Renal pelvis (tissue), 1 donor: ENCODE measurements at regions not wholly inside any gene's neighbourhood (a gene's known extent, or its start where the extent isn't known, plus 50 kb on each side); places are given as distances from the start of the nearest gene placed in this dataset.

Experiments
- DNase-seq: peaks from one replicate; pipeline ENCODE4 v3.0.0-alpha.2; 2013

DNA sequence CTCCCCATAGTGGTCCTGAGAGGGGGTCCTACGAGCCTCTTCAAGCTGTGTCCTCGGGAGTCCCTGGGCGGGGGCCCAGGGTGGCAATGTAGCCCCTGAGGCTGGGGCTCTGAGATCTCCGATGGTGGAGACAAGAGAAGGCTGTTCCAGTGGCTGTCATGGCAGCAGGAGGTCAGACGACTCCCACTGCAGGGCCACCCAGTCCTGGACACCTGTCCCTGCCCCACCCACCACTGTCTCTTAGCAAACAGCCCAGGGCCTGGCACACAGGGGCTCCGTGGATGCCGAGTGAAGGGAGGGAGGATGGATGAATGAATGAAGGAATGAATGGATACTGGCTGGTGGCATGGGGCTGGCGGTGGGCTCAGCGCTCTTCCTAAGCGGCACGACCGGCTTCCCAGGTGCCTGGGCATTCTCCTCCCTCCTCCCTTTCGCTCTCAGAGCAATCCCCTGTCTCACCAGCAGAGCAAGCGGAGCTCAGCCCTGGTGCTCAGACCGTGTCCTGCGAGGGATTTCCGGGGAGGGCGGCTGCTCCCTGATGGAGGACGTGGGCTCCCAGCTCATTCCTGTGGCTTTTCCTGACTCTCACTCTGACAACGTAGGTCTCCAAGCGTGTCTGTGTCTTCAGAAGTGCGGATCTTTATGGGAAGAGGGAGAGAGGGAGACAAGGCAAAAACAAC, 1272.6 kb downstream of the BRD1 start:
- no peak for DNase-seq

DNA sequence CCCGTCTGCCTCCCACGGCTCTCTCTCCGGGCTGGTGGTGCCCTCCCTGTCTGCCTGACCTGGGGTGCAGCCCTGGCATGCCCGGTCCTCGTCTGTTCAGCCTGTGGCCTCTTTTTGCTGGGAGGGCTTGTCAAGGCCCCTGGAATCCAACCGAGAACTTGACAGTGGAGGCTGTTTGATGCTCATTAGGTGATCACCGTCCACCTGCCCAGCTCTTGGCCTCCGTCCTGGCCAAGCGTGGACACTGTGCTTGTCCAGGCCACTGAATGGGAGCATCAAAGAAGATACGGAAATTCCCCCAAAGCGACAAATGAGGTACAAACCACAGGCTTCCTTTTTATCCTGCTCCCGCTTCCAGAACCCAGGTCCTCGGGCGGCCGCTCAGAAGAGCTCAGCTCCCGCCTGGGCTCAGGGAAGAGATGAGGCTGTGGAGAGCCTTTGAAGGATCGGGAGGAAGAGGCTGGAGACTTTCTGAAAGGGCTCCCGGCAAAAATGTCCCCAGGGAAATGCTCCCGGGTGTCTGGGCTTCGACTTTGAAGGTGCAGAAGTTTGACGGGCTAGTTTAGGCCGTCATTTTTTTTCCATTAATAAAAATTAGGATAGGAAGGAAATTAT, 1273.9 kb downstream of the BRD1 start:
- no peak for DNase-seq

DNA sequence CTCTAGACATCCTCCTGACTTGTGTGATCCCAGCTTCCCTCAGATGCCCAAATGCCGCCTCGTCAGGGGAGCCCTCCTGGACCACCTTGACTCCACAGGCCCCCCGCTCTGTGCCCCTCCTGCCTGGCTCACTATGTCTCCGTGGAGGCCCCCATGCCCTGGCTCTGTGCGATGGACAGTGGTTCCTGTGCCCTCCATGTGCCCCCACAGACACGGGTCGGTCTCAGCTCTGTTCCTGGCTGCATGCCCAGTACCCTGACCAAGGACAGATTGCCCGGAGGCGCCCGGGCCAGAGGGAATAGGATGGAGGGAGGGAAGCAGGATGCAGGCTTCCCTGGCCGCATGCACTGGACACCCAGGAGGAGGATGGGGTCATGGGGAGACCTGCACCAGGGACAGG, 1274.6 kb downstream of the BRD1 start:
- DNase-seq: no peak

DNA sequence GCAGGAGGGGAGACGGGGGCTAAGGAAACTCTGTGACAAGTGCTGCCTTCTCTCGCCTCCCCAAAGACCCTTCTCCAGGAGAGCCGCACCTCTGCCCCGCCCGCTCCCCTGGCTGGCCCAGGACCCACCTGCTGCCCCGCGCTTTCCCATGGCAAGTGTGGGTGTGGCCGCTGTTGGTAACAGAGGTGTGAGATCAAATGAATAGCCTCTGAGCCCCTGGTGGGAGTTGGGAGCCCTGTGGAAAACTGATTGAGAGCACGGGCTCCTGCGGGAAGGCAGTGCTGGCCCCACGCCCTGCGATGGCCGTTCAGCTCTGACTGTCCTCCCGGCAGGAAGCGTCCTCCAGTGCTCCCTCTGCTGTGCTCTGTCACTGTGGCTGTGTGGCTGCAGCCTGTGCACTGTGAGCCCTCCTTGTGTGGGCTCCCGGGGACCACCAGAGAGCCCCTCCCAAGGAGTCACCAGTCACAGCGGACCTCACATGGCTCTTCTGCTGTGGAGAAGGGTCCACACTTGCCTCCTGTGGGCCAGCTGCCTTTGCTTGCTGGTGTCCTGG, 1275.9 kb downstream of the BRD1 start:
- DNase-seq: no peak

DNA sequence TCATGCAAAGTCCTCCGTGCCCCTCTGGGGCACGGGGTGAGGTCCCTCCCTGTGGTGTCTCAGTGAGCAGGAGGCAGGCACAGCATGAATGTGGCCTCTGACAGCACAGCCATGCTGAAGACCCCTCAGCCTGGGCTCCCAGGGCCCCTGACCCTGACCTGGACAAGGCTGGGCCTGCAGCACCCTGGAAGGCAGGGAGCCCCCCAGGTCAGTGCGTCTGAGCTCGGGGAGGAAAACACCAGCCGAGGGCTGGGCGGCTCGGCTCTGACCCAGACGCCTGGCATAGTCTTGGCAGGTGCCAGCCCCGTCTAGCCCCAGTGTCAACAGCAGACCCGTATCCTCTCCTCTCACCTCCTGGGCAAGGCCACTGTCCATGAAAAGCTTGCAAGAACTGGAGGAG, 1276.6 kb downstream of the BRD1 start:
- no peak for DNase-seq

DNA sequence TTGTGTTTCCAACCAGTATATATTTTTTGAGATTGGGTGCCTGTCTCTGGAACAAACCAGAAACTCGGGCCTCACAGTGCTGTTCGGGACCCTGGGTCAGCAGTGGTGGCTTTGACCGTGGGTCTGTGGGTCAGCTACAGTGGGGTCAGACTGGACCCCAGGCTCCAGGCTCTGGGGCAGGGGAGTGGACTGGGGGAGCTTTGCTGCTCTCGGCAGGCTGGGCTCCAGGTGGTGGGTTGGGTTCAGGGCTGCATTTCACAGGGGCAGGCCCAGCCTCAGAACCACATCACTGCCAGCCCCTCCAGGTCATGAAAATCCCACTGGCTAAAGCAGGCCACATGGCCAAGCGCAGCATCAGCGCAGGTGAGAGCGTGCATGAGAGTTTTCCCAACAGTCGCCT, 1279.3 kb downstream of the BRD1 start:
- DNase-seq: no peak

DNA sequence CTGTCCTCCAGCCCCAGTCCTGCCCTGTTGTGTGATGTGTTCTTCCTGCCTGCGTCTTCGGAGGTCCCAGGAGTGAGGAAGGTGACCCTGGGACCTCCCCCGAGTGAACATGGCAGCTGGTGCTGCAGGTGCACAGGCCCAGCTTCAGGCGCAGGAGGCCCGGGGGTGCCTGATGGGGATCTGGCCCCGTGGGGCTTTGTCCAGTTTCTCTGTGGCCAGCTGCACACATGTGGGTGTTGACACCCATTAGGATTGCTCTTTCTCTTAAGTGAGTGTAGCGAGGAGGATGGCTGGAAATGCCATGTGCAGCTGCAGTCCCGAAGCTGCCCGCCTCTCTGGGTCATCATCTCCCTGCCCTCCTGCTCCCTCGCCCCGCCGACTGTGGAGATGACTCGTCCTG, 1279.7 kb downstream of the BRD1 start:
- DNase-seq: no peak

DNA sequence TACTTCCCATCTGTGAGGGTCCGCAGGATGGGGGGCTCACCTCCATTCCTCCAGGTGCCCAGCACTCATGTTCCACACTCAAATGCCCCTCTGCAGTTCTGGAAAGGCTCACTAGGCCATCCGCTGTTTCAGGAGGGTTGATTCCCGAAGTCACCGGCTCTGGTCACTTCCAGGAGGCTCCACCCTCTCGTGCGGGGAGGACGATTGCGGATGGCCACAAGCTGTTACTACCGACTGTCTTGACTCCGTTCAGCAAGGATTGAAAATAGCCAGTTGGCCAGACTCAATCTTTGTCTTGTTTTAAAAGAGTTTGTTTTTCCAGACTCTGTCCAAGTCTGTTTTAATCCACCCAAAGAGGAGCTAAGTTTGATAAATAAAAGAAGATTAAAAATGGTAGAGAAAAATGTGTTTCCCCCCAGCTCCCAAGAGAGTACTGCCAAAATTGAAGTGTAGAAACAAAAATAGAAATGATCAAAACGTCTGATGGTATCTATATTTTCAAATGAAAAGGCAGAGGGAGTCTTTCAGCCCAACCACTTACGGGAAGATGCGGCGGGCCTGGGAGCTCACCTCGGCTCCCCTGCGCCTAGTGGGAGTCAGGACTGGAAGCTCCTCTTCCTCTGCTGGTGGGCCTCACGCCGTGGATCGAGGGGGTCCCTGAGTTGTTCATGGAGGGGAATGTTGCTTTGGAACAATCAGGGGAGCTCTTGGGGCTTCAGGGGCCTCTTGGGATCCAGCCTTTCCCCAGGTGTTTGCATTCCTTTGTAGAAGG, 1280.8 kb downstream of the BRD1 start:
- DNase-seq: no peak

DNA sequence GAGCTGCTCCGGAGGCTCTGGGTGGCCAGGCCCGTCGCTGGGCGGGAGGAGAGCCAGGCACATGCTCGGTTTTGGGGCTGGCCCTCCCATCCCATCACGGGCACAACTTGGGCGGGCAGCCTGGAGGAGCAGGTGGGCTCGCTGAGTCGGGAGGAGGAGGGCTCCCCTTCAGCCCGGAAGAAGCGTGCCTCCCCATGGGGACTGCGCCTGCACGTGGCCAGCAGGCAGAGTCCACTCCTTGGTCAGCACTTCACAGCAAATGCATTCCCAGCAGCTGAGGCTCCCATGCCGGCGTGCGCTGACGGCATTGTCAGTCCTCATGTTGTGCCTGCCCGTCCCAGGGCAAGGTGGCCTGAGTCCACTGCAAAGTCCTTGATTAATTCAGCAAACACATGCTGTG, 1281.7 kb downstream of the BRD1 start:
- no peak for DNase-seq

DNA sequence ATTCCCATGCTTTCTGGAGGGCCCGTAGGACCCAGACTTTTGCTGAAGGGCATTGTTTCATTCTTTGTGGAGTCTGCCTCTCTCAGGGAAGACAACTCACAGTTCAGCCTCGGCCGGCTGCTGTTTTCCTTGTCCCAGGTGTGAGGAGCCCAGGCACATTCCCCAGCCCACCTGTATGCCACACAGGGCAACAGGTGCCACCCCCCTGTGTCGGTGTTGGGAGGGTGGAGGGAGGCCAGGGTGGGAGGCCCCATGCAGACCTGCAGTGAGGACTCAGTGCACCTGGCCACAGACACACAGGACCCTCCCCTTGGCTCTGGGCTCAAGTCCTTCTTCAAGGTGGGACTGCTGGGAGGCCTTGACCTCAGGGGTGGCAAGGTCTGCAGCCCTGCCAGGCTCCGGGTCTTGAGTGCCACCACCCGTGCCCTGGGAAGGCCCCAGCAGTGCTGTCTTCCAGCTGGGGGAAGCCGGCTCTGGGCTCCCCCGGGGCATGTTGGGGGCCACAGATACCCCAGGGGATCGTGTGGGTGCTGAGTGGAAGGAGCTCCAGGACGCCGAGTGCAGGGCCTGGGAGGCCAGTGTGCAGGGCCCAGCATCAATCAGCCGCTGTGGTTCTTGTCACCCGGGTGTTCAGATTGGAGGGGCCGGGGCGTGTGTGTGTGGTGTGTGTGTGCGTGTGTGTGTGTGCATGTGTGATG, 1286.1 kb downstream of the BRD1 start:
- no peak for DNase-seq

DNA sequence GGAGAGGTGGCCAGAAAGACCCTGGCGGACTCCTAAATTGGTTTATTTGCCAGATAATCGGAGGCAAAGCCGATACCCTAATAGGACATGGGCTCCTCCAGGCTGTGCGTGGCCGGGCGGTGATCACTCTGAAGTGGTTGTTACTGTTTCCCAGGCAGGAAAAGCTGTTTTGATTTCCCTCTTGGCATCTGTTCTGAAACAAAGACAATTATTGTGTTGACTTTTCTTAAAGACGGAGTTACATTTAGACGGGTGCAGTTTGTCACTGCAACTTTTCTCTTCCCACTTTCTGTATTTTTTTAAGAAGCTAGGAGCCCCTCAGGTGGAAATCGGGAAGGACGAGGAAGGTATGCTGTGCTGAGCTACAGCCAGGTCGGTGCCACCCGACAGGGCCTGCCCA, 1288.4 kb downstream of the BRD1 start:
- no peak for DNase-seq

DNA sequence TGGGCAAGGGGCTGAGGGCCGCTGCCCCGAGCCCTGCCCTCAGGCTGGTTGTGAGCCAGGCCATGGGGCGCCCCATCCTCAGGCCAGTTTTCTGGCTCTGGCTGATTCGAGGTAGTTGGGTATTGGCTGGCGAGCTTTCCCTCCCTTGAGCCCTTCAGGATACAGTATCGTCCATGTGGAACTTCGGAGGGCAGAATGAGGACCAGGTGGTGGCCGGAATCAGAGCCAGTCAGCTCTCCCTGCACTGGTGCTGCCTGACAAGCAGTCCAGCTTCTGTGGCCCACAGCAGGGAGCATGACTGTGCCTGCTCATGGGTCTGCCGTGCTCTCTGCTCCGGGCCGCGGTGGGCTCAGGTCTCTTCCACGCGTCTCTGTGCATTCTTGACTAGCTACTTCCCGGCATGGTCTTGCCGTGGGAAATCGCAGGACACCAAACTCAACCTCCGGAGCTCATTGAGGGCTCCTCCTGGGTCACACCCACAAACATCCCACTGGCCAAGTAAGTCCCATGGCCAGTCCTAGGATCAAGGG, 1289.3 kb downstream of the BRD1 start:
- no peak for DNase-seq

DNA sequence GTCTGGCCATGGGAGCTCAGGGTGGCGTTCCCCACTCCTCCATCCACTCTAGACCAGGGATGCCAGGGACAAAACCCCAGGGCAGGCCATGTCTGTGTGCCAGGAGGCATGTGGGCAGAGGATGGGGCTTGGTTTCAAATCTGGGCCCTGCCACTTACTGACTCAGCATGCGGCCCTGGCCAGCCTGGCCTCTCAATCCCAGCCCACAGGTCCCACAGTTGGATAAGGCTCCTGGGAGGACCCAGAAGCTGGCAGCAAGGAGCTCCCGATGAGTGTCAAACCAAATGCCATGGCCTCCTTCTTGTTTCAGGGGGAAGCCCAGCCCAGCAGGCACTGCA, 1290.4 kb downstream of the BRD1 start:
- no peak for DNase-seq

DNA sequence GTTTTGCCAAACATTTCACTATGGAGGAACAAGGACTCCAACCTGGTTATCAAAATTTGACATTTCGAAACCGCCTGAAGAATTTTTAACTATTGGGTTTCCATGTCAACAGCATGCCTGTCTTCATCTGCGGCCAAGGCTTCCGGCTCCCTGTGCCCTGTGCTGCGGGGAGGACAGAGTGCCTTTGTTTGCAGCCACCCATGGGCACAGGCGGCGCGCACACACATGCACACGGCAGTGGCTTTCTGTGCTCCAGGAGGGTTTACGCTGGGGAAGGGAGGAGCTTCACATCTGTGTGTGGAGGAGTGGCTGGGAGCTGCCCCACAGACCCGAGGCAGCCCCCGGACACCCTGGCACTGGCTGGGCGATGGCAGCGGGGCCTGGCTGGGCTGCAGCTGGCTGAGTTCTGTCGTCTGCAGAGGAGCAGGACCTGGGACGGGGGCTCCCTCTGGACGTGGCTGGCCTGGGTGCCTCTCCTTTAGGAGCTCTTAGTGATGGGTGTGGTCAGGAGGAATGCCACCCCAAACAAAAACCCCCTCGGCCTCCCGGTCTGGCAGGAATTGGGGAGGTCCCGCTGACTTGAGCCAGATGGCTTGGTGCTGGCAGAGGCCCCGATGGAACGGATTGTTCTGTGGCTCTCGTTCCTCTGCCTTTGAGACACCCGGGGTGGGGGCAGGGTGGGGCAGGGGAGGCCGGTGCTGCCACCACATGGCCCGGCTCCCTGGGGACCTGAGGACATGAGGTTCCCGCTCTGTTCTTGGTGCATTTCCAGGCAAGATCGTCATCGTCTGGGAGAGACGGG, 1290.9 kb downstream of the BRD1 start:
- DNase-seq: peak; percentile 51

DNA sequence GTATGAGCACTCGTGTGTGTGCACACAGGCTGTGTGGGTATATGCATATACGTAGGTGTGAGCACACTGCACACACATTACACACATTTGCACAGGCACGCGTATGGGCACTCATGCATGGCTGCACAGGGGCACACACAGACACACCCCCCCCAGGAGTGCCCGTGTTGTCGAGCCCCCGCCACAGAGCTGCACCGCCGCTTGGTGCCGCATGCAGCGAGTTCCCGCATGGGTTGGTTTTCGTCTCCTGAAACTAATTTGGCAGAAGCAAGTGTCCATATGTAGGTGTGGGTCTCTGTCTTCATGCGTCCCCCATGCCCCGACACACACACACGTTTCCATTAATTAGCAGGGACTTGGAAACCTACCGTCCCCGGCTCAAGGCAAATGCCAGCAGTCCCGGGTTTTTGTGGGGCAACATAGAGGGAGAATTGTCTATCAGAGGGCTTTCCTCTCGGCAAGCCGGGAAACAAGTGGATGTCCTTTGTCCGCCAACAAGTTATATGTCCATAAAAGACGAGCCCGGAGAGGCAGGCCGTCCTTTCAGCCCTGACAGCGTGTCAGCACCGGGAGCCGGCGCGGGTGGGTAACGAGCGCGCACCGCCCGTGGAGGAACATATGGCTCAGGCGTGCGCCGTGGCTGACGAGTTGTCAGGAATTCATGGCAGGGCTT, 1291.7 kb downstream of the BRD1 start:
- DNase-seq: no peak

DNA sequence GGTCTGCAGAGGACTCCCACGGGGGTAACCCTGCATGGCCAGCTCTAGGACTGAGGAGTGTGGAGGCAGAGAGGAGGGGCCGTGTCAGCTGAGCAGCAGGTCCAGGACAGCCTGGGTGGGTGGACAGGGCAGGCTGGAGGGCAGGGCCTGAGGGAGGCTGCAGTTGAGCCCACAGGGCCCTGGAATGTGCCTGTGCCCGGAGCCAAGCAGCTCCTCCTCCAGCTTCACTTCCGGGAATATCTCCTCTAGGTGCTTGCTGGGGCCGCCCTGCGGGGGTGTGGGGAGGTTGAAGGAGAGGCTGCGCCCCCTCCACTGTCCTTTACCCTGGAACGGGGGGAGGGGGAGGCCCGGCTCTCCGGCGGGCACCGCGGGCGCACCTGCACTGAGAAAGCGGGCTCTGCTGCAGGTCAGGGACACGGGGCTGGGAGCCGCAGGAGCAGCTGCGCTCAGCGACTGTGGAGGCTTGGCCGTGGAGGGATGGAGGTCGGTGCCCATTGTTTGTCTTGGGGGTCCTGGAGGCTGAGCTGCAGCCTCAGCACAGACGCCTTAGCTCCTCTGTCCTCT, 1293.2 kb downstream of the BRD1 start:
- no peak for DNase-seq

DNA sequence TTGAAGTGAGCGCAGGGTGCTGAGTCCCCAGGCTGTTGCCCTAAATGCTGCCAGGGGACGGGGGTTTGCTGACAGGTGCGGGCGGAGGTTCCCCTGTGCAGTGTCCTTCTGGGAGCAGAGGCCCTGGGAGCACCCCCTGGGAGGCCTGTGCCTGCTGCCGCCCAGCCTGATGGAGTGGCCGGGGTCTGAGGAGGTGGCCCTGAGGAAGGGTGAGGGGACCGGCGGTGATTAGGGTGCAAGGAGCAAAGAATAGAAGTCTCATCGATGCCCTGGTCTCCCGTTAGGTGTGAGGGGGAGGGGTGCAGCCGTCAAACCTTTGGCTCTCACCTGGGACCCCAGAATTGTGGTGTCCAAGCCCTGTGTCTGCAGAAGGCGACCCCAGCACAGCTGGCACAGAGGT, 1294.7 kb downstream of the BRD1 start:
- no peak for DNase-seq

DNA sequence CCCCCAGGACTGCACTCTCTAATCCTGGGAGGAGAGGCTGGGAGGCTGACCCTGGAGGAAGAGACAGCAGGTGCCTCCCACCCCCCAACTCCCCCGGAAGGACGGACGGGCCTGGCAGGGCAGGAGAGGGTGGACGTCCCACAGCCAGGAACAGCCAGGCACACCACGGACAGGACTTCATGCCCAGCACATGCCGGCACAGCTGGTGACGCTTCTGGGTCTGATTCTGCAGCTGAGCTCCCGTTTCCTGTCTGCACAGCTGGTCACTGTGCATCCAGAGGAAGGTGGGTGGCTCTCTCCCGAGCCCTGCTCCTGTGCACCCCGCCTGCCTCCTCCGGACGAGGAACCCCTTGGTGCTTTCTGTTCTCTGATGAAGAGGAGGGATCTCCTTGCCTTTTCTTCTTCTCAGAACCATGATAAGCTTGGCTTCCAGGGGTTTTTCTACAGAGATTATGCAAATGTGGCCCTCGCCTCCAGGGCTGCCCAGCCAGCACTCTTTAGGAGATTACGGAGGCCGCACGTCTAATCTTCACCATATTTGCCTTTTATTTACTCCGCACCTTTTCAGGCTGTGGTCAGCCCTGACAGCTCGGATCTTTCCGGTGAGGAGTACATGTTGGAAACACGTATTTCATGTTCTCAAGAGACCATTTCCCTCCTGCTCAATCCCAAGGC, 1295.8 kb downstream of the BRD1 start:
- no peak for DNase-seq

DNA sequence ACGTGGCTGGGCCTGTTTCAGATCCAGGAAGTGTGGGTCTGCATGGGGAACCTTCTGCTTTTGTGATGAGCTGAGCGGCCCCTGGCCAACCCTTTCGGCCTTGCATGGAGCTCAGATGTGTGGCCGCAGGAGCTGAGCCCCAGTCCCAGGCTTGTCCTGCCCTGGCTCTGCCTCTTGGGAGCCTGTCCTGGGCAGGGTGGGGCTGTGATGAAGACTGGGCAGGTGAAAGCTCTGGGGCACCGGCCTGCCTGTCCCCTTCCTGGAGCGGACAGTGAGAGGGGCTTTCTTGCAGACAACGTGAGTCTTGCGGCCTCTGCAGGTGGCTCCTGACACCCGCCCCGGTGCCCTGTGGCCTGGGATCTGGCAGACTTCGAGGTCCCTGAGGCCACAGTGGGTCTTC, 1296.6 kb downstream of the BRD1 start:
- DNase-seq: no peak

DNA sequence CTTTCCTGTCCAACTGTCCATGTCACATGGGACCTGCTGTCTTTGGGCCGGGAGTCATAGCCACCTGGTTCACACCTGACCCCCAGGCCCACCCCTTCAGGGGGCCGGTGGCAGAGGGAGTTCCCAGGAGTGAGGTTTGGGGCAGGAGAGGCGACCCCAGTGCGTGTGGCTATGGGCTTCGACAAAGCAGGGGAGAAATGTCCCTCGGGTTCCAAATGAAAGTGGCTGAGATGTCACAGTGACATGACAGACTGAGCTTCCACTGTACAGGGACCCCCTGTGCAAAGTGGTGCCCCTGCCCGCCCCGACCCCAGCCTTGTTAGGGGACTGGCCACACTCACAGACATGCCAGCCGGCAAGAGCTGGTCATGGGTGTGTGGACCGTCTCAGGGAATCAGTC, 1297.0 kb downstream of the BRD1 start:
- DNase-seq: no peak
